HFF-Myc (cell line): ENCODE measurements at regions not wholly inside any gene's neighbourhood (a gene's known extent, or its start where the extent isn't known, plus 50 kb on each side); places are given as distances from the start of the nearest gene placed in this dataset.

Experiments used
- DNase-seq: peaks from one replicate; pipeline ENCODE4 v3.0.0-alpha.2; 2011; ENCODE audit warnings: low read depth; ENCODE audit errors: extremely low read depth
- H3K4me3 ChIP-seq: replicated peaks from 2 replicates; pipeline ENCODE4 v1.5.1; 2011; ENCODE audit warnings: low read depth, mild to moderate bottlenecking, control low read depth, low read length
- CTCF ChIP-seq: IDR thresholded peaks from 2 replicates; pipeline ENCODE4 v1.5.1; 2012; ENCODE audit warnings: mild to moderate bottlenecking, low read depth, low read length, control low read depth; ENCODE audit errors: missing control alignments

- TF ChIP-seq CTCF = no peak
- no peak overlapping the region for H3K4me3 ChIP-seq
- DNase-seq = no peak
Measured at GRCh38 chr3:107992976-107993684, 97.7 kb downstream of the CD47 start.

DNA sequence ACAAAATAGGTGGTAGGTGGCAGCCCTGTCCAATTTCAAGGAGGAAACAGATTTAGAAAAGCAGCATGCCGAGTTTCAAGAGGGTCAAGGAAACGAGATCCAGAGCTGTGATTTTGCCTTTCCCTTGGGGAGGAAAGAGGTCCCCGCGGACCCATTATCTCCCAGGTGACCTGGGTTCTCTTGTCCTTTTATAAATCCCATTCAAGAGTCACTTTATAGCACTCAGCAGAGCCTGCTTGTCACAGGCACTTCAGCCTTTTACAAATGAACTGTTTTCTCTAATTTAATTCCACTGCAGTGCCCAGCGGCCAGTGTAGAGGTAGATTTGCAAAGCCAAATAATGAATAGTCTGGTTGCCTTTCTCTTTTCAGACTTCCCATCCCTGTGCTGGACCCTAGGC is 99.9 kb downstream of the CD47 start:
- no peak for TF ChIP-seq CTCF
- H3K4me3 ChIP-seq = no peak overlapping the region
- no peak for DNase-seq

- no peak for TF ChIP-seq CTCF
- DNase-seq = no peak
- no peak overlapping the region for H3K4me3 ChIP-seq
Measured at GRCh38 chr3:107990433-107990832, 100.4 kb downstream of the CD47 start.

GRCh38 chr3:107989661-107990060 is 101.2 kb downstream of the CD47 start:
- no peak for TF ChIP-seq CTCF
- no peak for DNase-seq
- H3K4me3 ChIP-seq = no peak overlapping the region

GRCh38 chr3:107988460-107989175 is 102.2 kb downstream of the CD47 start:
- no peak for TF ChIP-seq CTCF
- peak; percentile 73 for DNase-seq
- H3K4me3 ChIP-seq = no peak overlapping the region

DNA sequence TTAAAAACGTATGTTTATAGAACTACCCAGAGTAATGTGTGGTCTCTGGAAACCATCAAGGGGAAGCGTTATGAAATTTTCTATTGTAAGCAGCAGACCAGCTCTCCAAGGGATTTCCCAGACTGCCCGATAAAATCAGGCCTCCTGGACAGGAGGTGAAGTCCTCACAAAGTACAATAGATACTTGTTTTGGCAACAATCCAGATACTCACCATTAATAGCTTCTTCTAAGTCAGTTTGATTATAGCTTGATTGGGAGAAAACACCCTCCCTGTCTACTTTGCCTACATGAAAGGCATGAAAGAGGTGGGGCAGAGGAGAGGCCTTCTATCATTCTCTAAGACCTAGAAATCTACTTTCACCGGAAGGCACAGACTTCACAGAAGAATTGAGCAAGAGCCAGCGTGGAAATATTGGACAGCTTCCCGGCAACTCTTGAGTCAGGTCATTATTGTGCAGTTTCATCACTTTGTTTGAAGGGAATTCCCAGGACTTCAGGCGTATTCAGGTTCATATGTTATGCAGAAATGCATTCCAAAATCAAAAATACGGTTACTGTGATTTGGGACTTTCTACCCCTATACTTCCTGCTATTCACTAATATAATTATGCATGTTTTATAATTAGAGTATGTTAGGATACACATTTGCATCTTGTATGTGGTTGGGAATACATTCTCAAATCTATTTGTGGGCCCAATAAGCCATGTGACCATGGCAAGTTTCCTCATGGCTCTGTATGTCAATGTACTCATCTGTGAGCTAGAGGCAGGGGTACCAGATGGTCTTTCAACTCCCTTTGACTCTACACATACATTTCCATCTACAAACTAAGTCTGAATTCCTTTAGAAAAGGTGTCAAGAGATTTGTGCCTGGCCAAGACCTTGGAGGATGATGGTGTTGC is 103.5 kb downstream of the CD47 start:
- no peak overlapping the region for H3K4me3 ChIP-seq
- no peak for TF ChIP-seq CTCF
- DNase-seq = peak; percentile 85
